IPS DF 6.9 (cell line): ENCODE measurements at regions not wholly inside any gene's neighbourhood (a gene's known extent, or its start where the extent isn't known, plus 50 kb on each side); places are given as distances from the start of the nearest gene placed in this dataset.
"Not testable (repeated sequence)": the region's sequence is repeated elsewhere in the genome, so short reads cannot be mapped to it uniquely, and the experiment has no call there.

ENCODE experiments used
- DNase-seq: peaks from one replicate; pipeline ENCODE4 v3.0.0-alpha.2; 2013; ENCODE audit warnings: low read depth, low spot score
- H3K27ac ChIP-seq: one replicate; pipeline ENCODE4 v1.5.1; 2013; ENCODE audit warnings: low read length, control low read depth
- H3K27me3 ChIP-seq: 2 replicates; pipeline ENCODE4 v1.6.1; 2013; ENCODE audit warnings: mild to moderate bottlenecking, low read length; ENCODE audit not compliant: control insufficient read depth, insufficient read depth
- H3K36me3 ChIP-seq: 2 replicates; pipeline ENCODE4 v1.6.1; 2013; ENCODE audit warnings: low read length; ENCODE audit not compliant: control insufficient read depth, insufficient read depth
- H3K4me1 ChIP-seq: 2 replicates; pipeline ENCODE4 v1.6.1; 2013; ENCODE audit warnings: low read length; ENCODE audit not compliant: control insufficient read depth, insufficient read depth
- H3K4me3 ChIP-seq: 2 replicates; pipeline ENCODE4 v1.5.1; 2013; ENCODE audit warnings: mild to moderate bottlenecking, low read length
- H3K9me3 ChIP-seq: 2 replicates; pipeline ENCODE4 v1.6.1; 2013; ENCODE audit warnings: low read length, inconsistent platforms; ENCODE audit not compliant: control insufficient read depth, insufficient read depth
- WGBS: extraction: QIAGEN DNeasy Blood & Tissue Kit; methylation state at CpG from one replicate; pipeline ENCODE4 v1.1.7; 2013; ENCODE audit warnings: mixed read lengths, missing lambda C conversion rate; ENCODE audit not compliant: insufficient read length, insufficient coverage; 5-methylcytosine and 5-hydroxymethylcytosine counted together

DNA sequence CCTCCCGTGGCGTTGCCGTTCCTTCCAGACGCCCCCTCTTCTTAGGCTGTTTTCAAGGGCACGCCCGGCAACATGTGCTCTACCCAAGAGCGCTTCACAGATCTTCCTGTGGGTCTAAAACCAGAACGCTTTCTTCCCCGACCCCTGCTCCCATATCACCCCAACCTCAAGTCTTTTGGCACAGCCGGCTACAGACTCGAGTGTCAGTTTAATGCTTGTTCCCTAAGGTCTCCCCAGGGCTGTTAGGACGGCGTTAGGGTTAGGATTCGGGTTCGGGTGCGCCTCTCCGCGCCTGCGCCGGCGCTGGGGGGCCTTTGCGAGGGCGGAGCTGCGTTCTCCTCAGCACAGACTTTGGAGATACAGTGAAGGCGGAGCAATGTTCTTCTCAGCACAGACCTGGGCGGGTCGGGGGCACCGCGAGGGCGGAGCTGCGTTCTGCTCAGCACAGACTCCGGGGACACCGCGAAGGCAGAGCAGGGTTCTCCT, 274.7 kb downstream of the CCDC74A start:
- H3K9me3 ChIP-seq, H3K27ac ChIP-seq, DNase-seq, H3K4me1 ChIP-seq, H3K27me3 ChIP-seq, H3K36me3 ChIP-seq: not testable (repeated sequence)
- H3K4me3 ChIP-seq = peak overlapping the region; percentile 4; the same call in 1 of the 2 replicates
- no CpG with 5 or more reads among the region's 34 CpGs for WGBS

GRCh38 chr2:131803237-131803636, 275.5 kb downstream of the CCDC74A start:
- not testable (repeated sequence) for DNase-seq, H3K27me3 ChIP-seq, H3K9me3 ChIP-seq, H3K4me3 ChIP-seq, H3K36me3 ChIP-seq, H3K27ac ChIP-seq, H3K4me1 ChIP-seq
- 100% methylated on average over 1 of the region's 5 CpGs for WGBS

- H3K27ac ChIP-seq, H3K27me3 ChIP-seq: not testable (repeated sequence)
- no CpG with 5 or more reads among the region's 2 CpGs for WGBS
Measured at GRCh38 chr2:131812605-131813004, 284.9 kb downstream of the CCDC74A start.

GRCh38 chr2:131813378-131813777, 285.7 kb downstream of the CCDC74A start:
- not testable (repeated sequence) for H3K9me3 ChIP-seq, H3K4me3 ChIP-seq, H3K4me1 ChIP-seq, H3K36me3 ChIP-seq, DNase-seq, H3K27me3 ChIP-seq, H3K27ac ChIP-seq
- WGBS = no CpG with 5 or more reads among the region's 21 CpGs

More at GRCh38 chr2:131812605-131813004, 284.9 kb downstream of the CCDC74A start:
- not testable (repeated sequence) for H3K4me3 ChIP-seq, H3K36me3 ChIP-seq, DNase-seq, H3K9me3 ChIP-seq, H3K4me1 ChIP-seq

- H3K9me3 ChIP-seq, H3K27me3 ChIP-seq, H3K4me1 ChIP-seq, H3K4me3 ChIP-seq, DNase-seq, H3K36me3 ChIP-seq, H3K27ac ChIP-seq: not testable (repeated sequence)
- no CpG with 5 or more reads among the region's 4 CpGs for WGBS
Measured at GRCh38 chr2:131818267-131818973, 290.7 kb downstream of the CCDC74A start.

DNA sequence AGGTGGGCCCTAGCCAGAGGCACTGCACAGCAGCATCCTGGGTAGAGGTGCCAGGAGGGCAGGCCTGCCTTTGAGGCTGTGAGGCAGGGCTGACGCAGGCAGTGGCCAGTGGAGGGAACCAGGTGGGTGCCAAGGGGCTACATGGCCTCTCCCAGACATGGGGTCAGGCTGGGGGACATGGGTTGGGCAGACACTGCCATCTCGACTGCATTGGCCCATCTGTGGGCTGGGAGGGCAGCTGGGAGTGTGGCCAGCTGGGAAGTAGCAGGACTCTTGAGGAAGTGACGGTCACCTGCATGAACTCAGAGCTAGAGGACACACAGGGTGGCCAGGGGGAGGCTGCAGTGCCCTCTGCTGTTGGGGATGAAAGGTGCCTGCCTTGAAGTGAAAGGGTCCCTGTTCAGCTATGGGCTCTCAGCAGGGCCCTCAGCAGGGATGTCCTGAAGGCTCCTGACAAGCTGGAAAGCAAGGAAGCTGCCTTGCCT, 294.6 kb downstream of the CCDC74A start:
- H3K4me1 ChIP-seq, H3K27ac ChIP-seq, H3K27me3 ChIP-seq, H3K4me3 ChIP-seq, H3K9me3 ChIP-seq, H3K36me3 ChIP-seq, DNase-seq: not testable (repeated sequence)
- no CpG with 5 or more reads among the region's 3 CpGs for WGBS

- no CpG with 5 or more reads among the region's 2 CpGs for WGBS
Measured at GRCh38 chr2:131823058-131823457, 295.4 kb downstream of the CCDC74A start.

DNA sequence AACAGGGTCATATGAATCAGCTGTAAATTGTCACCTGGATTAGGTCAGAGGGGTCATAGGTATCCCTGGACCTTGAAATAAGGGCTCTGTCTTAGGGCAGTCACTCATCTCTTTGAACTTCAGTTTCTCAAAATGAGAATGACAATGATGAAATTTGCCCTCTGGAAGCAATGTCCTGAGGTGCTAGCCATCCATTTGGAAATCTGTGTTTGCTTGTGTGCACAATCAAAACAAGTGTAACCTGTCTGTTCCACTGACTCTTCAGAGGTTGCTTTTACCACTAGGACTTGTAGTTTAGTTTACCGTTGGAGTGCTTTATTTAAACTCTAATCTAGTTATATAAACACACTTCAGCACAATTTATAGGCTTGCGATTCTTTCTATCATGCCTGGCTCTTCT, 297.3 kb downstream of the CCDC74A start:
- WGBS = no CpG with 5 or more reads among the region's 2 CpGs
- H3K27me3 ChIP-seq, H3K27ac ChIP-seq, H3K36me3 ChIP-seq, H3K9me3 ChIP-seq, H3K4me3 ChIP-seq, DNase-seq, H3K4me1 ChIP-seq: not testable (repeated sequence)

More at GRCh38 chr2:131823058-131823457, 295.4 kb downstream of the CCDC74A start:
- not testable (repeated sequence) for H3K27me3 ChIP-seq, H3K36me3 ChIP-seq, H3K27ac ChIP-seq, H3K9me3 ChIP-seq, DNase-seq, H3K4me1 ChIP-seq, H3K4me3 ChIP-seq

DNA sequence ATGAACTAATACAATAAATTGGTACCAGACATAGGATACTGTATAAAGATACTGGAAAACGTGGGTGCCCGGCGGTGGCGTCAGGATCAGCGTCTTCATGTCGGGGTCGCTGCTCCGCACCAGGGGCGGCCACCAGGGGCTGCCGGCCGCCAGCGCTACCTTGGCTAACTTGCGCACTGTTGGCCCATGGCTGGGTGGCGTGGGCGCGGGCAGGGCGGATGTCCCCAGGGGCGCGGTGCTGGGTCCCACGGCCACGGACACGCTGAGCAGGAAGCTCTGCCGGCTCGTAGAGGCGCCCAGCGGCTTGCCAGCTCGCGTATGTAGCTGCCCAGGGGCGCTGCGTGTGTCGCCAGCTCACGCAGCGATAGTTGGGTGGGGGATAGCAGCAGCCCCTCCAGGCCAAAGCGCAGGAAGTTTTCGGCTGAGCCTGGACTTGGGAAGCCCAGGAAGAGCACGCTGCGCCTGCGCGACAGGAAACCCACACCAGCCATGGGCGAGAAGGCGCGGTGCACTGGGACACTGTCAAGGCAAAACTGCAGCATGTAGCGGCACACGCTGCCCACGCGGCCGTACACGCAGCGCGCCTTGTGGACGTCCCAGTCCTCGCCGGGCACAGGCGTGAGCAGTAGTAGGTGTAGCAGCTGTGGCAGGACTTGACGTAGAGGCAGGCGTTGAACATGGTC, 299.9 kb downstream of the CCDC74A start:
- H3K36me3 ChIP-seq = no peaks in the 10 kb centered on the region
- no peak for DNase-seq
- no CpG with 5 or more reads among the region's 56 CpGs for WGBS
- no peaks in the 10 kb centered on the region for H3K4me1 ChIP-seq
- no peak overlapping the region for H3K4me3 ChIP-seq
- no peaks in the 10 kb centered on the region for H3K9me3 ChIP-seq
- no peak overlapping the region for H3K27ac ChIP-seq
- H3K27me3 ChIP-seq = no peaks in the 10 kb centered on the region

DNA sequence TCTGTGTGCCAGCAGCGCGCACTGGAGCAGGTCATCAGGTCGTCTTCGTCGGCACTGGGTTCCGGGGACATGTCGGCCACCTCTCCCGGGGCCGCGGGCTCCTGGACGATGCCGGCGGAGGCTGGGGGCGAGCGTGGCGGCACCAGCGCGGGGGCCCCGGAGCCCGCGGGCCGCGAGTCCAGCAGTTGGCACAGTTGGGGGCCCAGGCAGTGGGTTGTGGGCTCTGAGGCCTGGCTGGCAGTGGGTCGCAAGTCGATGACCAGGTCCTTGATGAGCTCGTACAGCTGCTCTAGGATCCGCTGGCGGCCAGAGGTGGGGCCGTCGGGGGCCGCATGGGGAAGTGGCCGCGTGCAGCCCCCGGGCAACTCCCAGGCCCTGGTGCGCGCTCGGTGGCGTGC, 300.5 kb downstream of the CCDC74A start:
- DNase-seq = no peak
- no peak overlapping the region for H3K27ac ChIP-seq
- H3K9me3 ChIP-seq = no peaks in the 10 kb centered on the region
- H3K4me3 ChIP-seq = no peak overlapping the region
- no peaks in the 10 kb centered on the region for H3K4me1 ChIP-seq
- H3K27me3 ChIP-seq = no peaks in the 10 kb centered on the region
- WGBS = no CpG with 5 or more reads among the region's 38 CpGs
- H3K36me3 ChIP-seq = no peaks in the 10 kb centered on the region
